Liver (tissue), 8 donors: ENCODE measurements at regions not wholly inside any gene's neighbourhood (a gene's known extent, or its start where the extent isn't known, plus 50 kb on each side); places are given as distances from the start of the nearest gene placed in this dataset.
A peak's percentile ranks its signal among the peaks of the same experiment; 100 is the strongest.

Experiments used
- DNase-seq: peaks from one replicate; pipeline ENCODE4 v3.0.0-alpha.2; 2017; ENCODE audit warnings: low spot score
- H3K27ac ChIP-seq, 2 donors: one replicate each; pipeline ENCODE4 v1.7.0; 2013; ENCODE audit warnings: inconsistent platforms in 2 of 2, low read length in 2 of 2, control low read depth in 1 of 2, low read depth in 1 of 2, mild to moderate bottlenecking in 1 of 2
- H3K27me3 ChIP-seq, 4 donors: one replicate each; pipeline versions ENCODE4 v1.6.1 to v1.7.0; 2013; ENCODE audit warnings: low read length in 3 of 4, inconsistent platforms in 1 of 4, mild to moderate bottlenecking in 1 of 4, moderate library complexity in 1 of 4; ENCODE audit not compliant: control insufficient read depth in 4 of 4, insufficient read depth in 4 of 4
- H3K36me3 ChIP-seq, 4 donors: one replicate each; pipeline versions ENCODE4 v1.6.1 to v1.7.0; 2013; ENCODE audit warnings: low read length in 3 of 4, mild to moderate bottlenecking in 3 of 4, low read depth in 1 of 4, moderate library complexity in 1 of 4; ENCODE audit not compliant: control insufficient read depth in 4 of 4, insufficient read depth in 3 of 4
- H3K4me1 ChIP-seq, 4 donors: one replicate each; pipeline versions ENCODE4 v1.6.1 to v1.7.0; 2013; ENCODE audit warnings: low read length in 3 of 4, mild to moderate bottlenecking in 3 of 4, moderate library complexity in 1 of 4; ENCODE audit not compliant: control insufficient read depth in 4 of 4, insufficient read depth in 4 of 4
- H3K4me3 ChIP-seq, 3 donors: one replicate each; pipeline versions ENCODE4 v1.6.1 to v1.7.0; 2013; ENCODE audit warnings: low read length in 3 of 3, control low read depth in 1 of 3, low read depth in 1 of 3, mild to moderate bottlenecking in 1 of 3
- H3K9ac ChIP-seq, 2 donors: one replicate each; pipeline ENCODE4 v1.7.0; 2013; ENCODE audit warnings: low read length in 2 of 2, mild to moderate bottlenecking in 2 of 2, moderate library complexity in 2 of 2, control low read depth in 1 of 2, low read depth in 1 of 2
- H3K9me3 ChIP-seq, 4 donors: one replicate each; pipeline versions ENCODE4 v1.6.1 to v1.7.0; 2013; ENCODE audit warnings: low read length in 3 of 4; ENCODE audit not compliant: control insufficient read depth in 4 of 4
- ATF3 ChIP-seq: IDR thresholded peaks from 2 replicates; pipeline ENCODE4 v1.6.1; 2016; ENCODE audit warnings: antibody characterized with exemption
- EGR1 ChIP-seq, 2 donors: IDR thresholded peaks; 2 replicates each; pipeline ENCODE4 v1.6.1; 2016 to 2018; ENCODE audit warnings: antibody characterized with exemption in 2 of 2, low read depth in 2 of 2
- FOXA1 ChIP-seq: IDR thresholded peaks from 2 replicates; pipeline ENCODE4 v1.6.1; 2016; ENCODE audit warnings: antibody characterized with exemption
- FOXA2 ChIP-seq: IDR thresholded peaks from 2 replicates; pipeline ENCODE4 v1.6.1; 2016; ENCODE audit warnings: antibody characterized with exemption
- GABPA ChIP-seq, 2 donors: IDR thresholded peaks in 1 of 2; conservative IDR thresholded peaks in 1 of 2; 2 replicates each; pipeline ENCODE4 v1.6.1; 2016; ENCODE audit warnings: antibody characterized with exemption in 2 of 2, mild to moderate bottlenecking in 1 of 2, moderate library complexity in 1 of 2
- HNF4A ChIP-seq, 2 donors: conservative IDR thresholded peaks; 2 replicates each; pipeline ENCODE4 v1.6.1; 2016; ENCODE audit warnings: antibody characterized with exemption in 2 of 2, mild to moderate bottlenecking in 2 of 2
- HNF4G ChIP-seq: IDR thresholded peaks from 2 replicates; pipeline ENCODE4 v1.6.1; 2016; ENCODE audit warnings: antibody characterized with exemption
- JUND ChIP-seq, 2 donors: IDR thresholded peaks; 2 replicates each; pipeline ENCODE4 v1.6.1; 2016; ENCODE audit warnings: antibody characterized with exemption in 2 of 2
- NR2F2 ChIP-seq: IDR thresholded peaks from 2 replicates; pipeline ENCODE4 v1.6.1; 2016; ENCODE audit warnings: antibody characterized with exemption
- RAD21 ChIP-seq, 2 donors: IDR thresholded peaks; 2 replicates each; pipeline ENCODE4 v1.6.1; 2016; ENCODE audit warnings: antibody characterized with exemption in 2 of 2, mild to moderate bottlenecking in 2 of 2
- RXRA ChIP-seq, 2 donors: IDR thresholded peaks; 2 replicates each; pipeline ENCODE4 v1.6.1; 2017 to 2018; ENCODE audit warnings: antibody characterized with exemption in 2 of 2, mild to moderate bottlenecking in 1 of 2
- SP1 ChIP-seq: IDR thresholded peaks from 2 replicates; pipeline ENCODE4 v1.6.1; 2018; ENCODE audit warnings: antibody characterized with exemption, mild to moderate bottlenecking
- TAF1 ChIP-seq: conservative IDR thresholded peaks from 2 replicates; pipeline ENCODE4 v1.6.1; 2016; ENCODE audit warnings: antibody characterized with exemption, mild to moderate bottlenecking
- YY1 ChIP-seq: IDR thresholded peaks from 2 replicates; pipeline ENCODE4 v1.6.1; 2016; ENCODE audit warnings: antibody characterized with exemption, mild to moderate bottlenecking
- WGBS: extraction: QIAGEN DNeasy Blood & Tissue Kit; methylation state at CpG from one replicate; pipeline ENCODE4 v1.1.7; 2013; 5-methylcytosine and 5-hydroxymethylcytosine counted together
- TF ChIP-seq, protein P1 (sequence below): IDR thresholded peaks from 2 replicates; pipeline ENCODE4 v1.6.1; 2016; ENCODE audit warnings: antibody characterized with exemption, mild to moderate bottlenecking
- TF ChIP-seq, protein P2 (sequence below): IDR thresholded peaks from 2 replicates; pipeline ENCODE4 v1.6.1; 2016; ENCODE audit warnings: antibody characterized with exemption
- TF ChIP-seq, protein P3 (sequence below): fragments of 150-350 bp; IDR thresholded peaks from 2 replicates; pipeline ENCODE4 v1.5.1; 2017; ENCODE audit warnings: improper control_type of control experiment, low read depth, low read length; ENCODE audit not compliant: missing input control
- TF ChIP-seq, protein P4 (sequence below): IDR thresholded peaks from 2 replicates; pipeline ENCODE4 v1.6.1; 2016; ENCODE audit warnings: antibody characterized with exemption
- donor health status: healthy.
- donor health status: healthy.
- donor health status: healthy.
- donor health status: healthy.
- donor health status: healthy.

DNA sequence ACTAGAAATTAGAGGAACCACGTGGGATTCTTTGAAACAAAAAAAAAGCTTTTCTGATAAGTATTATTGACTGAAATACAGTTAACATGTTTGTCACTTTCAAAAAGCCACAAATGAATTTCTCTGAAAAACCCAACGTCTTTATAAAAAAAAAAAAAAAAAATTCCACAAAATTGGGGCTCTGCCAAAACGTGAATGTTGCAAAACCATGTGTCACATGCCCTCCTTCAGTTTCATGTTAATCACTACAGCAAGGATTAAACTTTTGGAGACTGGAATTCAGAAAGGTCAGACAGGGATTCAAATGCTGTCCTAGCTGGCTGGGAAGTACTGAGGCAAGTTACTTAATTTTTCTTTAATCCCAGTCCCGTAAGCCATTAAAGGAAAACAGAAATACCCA is 278.0 kb upstream of the KLF14 start:
- H3K27ac ChIP-seq = peak overlapping the region; percentile 68 to 80
- no peaks in the 10 kb centered on the region for H3K27me3 ChIP-seq
- H3K9ac ChIP-seq = no peak overlapping the region
- no peak for DNase-seq
- no peaks in the 10 kb centered on the region for H3K9me3 ChIP-seq
- H3K36me3 ChIP-seq = no peaks in the 10 kb centered on the region
- peaks cover 22 to 60% (median 40%) of the 10 kb centered on the region in 4 donors for H3K4me1 ChIP-seq
- H3K4me3 ChIP-seq = no peak overlapping the region
- 10% methylated on average over 4 of the region's 4 CpGs for WGBS
- TF ChIP-seq, protein P1, sequence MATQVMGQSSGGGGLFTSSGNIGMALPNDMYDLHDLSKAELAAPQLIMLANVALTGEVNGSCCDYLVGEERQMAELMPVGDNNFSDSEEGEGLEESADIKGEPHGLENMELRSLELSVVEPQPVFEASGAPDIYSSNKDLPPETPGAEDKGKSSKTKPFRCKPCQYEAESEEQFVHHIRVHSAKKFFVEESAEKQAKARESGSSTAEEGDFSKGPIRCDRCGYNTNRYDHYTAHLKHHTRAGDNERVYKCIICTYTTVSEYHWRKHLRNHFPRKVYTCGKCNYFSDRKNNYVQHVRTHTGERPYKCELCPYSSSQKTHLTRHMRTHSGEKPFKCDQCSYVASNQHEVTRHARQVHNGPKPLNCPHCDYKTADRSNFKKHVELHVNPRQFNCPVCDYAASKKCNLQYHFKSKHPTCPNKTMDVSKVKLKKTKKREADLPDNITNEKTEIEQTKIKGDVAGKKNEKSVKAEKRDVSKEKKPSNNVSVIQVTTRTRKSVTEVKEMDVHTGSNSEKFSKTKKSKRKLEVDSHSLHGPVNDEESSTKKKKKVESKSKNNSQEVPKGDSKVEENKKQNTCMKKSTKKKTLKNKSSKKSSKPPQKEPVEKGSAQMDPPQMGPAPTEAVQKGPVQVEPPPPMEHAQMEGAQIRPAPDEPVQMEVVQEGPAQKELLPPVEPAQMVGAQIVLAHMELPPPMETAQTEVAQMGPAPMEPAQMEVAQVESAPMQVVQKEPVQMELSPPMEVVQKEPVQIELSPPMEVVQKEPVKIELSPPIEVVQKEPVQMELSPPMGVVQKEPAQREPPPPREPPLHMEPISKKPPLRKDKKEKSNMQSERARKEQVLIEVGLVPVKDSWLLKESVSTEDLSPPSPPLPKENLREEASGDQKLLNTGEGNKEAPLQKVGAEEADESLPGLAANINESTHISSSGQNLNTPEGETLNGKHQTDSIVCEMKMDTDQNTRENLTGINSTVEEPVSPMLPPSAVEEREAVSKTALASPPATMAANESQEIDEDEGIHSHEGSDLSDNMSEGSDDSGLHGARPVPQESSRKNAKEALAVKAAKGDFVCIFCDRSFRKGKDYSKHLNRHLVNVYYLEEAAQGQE = no peak
- no peak for TF ChIP-seq FOXA2
- peak; percentile 29 to 47 for TF ChIP-seq JUND (IDR thresholded peaks at IDR 0.05)
- peak; percentile 19 for TF ChIP-seq YY1
- TF ChIP-seq FOXA1 = no peak
- TF ChIP-seq RXRA (IDR thresholded peaks at IDR 0.05) = peak; percentile 76 to 80
- TF ChIP-seq, protein P2, sequence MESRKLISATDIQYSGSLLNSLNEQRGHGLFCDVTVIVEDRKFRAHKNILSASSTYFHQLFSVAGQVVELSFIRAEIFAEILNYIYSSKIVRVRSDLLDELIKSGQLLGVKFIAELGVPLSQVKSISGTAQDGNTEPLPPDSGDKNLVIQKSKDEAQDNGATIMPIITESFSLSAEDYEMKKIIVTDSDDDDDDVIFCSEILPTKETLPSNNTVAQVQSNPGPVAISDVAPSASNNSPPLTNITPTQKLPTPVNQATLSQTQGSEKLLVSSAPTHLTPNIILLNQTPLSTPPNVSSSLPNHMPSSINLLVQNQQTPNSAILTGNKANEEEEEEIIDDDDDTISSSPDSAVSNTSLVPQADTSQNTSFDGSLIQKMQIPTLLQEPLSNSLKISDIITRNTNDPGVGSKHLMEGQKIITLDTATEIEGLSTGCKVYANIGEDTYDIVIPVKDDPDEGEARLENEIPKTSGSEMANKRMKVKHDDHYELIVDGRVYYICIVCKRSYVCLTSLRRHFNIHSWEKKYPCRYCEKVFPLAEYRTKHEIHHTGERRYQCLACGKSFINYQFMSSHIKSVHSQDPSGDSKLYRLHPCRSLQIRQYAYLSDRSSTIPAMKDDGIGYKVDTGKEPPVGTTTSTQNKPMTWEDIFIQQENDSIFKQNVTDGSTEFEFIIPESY = no peak
- no peak for TF ChIP-seq GABPA (IDR thresholded peaks at IDR 0.05 in 1 of 2, conservative IDR thresholded peaks at IDR 0.05 in 1 of 2)
- TF ChIP-seq SP1 = peak; percentile 49
- no peak for TF ChIP-seq HNF4G
- peak; percentile 30 to 51 for TF ChIP-seq HNF4A (conservative IDR thresholded peaks at IDR 0.05)
- peak; percentile 70 for TF ChIP-seq NR2F2
- TF ChIP-seq, protein P3, sequence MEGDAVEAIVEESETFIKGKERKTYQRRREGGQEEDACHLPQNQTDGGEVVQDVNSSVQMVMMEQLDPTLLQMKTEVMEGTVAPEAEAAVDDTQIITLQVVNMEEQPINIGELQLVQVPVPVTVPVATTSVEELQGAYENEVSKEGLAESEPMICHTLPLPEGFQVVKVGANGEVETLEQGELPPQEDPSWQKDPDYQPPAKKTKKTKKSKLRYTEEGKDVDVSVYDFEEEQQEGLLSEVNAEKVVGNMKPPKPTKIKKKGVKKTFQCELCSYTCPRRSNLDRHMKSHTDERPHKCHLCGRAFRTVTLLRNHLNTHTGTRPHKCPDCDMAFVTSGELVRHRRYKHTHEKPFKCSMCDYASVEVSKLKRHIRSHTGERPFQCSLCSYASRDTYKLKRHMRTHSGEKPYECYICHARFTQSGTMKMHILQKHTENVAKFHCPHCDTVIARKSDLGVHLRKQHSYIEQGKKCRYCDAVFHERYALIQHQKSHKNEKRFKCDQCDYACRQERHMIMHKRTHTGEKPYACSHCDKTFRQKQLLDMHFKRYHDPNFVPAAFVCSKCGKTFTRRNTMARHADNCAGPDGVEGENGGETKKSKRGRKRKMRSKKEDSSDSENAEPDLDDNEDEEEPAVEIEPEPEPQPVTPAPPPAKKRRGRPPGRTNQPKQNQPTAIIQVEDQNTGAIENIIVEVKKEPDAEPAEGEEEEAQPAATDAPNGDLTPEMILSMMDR = no peak
- no peak for TF ChIP-seq EGR1 (IDR thresholded peaks at IDR 0.05; ENCODE audit: low read depth in 2 of 2)
- peak in 1 of 2 donors; percentile 51 for TF ChIP-seq RAD21 (IDR thresholded peaks at IDR 0.05)
- TF ChIP-seq, protein P4, sequence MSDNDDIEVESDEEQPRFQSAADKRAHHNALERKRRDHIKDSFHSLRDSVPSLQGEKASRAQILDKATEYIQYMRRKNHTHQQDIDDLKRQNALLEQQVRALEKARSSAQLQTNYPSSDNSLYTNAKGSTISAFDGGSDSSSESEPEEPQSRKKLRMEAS = peak; percentile 52
- no peak for TF ChIP-seq ATF3
- no peak for TF ChIP-seq TAF1
